Choroid plexus epithelial cell (primary cell): ENCODE measurements at regions not wholly inside any gene's neighbourhood (a gene's known extent, or its start where the extent isn't known, plus 50 kb on each side); places are given as distances from the start of the nearest gene placed in this dataset.
A peak's percentile ranks its signal among the peaks of the same experiment; 100 is the strongest.

Experiments used
- DNase-seq: peaks from one replicate; pipeline ENCODE4 v3.0.0-alpha.2; 2010; ENCODE audit warnings: low read depth
- H3K4me3 ChIP-seq: 2 replicates; pipeline ENCODE4 v1.5.1; 2011; ENCODE audit warnings: low read depth, mild to moderate bottlenecking, control low read depth, low read length, moderate library complexity
- TF ChIP-seq, protein P1 (sequence below): conservative IDR thresholded peaks from 2 replicates; pipeline ENCODE4 v1.5.1; 2011; ENCODE audit warnings: low read depth, mild to moderate bottlenecking, control low read depth, inconsistent platforms, low read length, moderate library complexity

DNA sequence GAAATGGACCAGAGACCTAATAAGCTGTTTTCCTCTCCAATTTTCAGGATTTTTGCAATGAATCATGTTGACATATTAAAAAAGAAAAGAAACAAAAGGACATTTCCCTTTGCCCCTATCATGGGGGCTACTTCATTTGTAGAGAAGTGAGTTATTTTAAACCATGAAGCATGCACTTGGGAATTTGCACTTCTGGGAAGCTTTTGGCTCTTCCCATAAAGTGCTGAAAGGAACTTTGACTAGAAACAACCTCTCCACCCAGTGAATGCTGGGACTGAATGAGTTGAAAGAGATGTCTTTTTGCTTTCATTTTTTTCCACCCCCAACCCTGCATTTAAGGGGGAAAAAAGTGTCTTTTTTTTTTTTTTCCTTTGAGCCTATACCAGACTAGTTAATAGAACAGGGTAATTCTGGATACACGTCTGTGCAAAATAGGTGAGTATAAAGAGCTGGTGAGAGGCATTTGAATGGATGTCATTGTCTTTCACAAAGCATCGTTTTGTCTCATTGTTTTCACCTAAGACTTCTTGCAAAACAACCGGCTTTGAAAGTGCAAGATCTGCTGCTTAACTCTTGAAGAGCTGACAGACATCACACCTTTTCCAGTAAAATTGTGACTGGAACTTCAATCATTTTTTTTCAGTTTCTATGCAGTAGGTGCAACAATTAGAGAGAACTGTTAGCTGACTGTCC lies 138.7 kb upstream of the BACH2 start:
- DNase-seq = no peak
- TF ChIP-seq, protein P1, sequence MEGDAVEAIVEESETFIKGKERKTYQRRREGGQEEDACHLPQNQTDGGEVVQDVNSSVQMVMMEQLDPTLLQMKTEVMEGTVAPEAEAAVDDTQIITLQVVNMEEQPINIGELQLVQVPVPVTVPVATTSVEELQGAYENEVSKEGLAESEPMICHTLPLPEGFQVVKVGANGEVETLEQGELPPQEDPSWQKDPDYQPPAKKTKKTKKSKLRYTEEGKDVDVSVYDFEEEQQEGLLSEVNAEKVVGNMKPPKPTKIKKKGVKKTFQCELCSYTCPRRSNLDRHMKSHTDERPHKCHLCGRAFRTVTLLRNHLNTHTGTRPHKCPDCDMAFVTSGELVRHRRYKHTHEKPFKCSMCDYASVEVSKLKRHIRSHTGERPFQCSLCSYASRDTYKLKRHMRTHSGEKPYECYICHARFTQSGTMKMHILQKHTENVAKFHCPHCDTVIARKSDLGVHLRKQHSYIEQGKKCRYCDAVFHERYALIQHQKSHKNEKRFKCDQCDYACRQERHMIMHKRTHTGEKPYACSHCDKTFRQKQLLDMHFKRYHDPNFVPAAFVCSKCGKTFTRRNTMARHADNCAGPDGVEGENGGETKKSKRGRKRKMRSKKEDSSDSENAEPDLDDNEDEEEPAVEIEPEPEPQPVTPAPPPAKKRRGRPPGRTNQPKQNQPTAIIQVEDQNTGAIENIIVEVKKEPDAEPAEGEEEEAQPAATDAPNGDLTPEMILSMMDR = no peak
- H3K4me3 ChIP-seq = no peak overlapping the region

DNA sequence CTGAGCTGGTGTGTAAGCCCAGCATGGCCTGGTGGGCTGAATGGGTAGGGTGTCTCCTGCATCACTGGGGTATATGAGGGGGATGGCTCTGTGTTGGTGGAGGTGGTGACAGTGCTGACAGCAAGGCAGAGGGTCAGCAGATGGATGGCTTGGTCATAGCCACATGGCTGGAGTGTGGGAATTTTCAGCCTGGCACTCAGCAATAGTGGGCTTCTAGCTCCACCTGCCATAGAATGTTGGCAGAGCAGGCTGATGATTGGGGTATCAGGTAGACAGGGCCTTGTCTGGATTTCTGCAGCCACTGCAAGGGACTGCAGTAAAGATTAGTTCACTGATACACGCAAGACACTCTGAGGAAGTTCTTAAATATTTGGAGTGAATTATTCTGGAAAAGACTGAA lies 137.5 kb upstream of the BACH2 start:
- TF ChIP-seq, protein P1 = peak; percentile 51
- no peak overlapping the region for H3K4me3 ChIP-seq
- DNase-seq = peak; percentile 17

DNA sequence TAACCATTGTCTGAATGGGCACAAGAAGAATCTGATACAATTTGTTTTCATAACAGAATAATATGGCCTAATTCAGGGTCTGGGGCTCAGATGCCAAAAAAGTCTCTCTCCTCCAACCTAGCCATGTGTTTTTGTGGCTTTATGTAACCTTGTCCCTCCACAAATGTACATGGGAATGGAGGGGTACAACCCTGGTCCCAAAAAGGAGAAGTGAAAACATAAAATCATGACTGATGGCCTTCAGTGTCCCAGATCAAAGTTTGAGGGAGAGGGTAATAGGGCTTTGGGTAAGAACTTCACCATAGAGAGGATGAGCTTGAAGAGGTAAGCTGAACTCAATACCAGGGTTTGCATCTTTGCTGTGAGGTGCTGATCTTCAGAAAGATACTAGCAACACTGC lies 136.3 kb upstream of the BACH2 start:
- TF ChIP-seq, protein P1 = no peak
- no peak for DNase-seq
- H3K4me3 ChIP-seq = no peak overlapping the region

DNA sequence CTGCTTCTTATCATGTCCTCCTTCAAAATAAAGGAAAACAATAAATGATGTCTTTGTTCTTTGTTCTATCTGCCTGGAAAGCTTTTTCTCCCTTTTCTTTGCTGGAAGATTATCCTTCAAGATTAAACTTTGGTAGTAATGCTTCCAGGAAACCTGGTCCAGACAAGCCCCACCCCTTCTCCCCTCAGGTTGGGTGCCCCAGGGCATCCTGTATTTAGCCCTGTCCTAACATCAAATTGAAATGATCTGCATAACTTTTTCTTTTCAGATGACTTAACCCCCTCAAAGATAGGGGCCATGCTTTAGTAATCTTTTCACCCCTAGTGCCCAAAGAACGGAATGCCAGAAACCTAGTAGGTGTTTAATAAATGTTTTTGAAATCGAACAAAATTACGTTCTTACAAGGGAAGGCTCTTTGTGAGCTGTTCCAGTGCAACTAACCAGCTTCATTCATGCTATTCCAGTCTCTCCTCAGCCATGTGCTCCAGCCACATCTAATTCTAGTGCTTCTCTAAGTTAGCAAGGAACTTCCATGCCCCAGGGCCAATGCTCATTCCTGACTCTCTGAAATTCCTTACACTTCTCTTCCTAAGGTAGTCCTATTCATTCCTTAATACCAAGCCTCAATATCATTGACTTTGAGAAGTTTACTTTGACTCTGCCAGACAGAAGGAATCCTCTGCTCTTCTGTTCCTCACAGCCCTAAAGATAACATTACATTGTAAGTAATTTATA lies 135.6 kb upstream of the BACH2 start:
- TF ChIP-seq, protein P1 = no peak
- H3K4me3 ChIP-seq = no peak overlapping the region
- DNase-seq = no peak

DNA sequence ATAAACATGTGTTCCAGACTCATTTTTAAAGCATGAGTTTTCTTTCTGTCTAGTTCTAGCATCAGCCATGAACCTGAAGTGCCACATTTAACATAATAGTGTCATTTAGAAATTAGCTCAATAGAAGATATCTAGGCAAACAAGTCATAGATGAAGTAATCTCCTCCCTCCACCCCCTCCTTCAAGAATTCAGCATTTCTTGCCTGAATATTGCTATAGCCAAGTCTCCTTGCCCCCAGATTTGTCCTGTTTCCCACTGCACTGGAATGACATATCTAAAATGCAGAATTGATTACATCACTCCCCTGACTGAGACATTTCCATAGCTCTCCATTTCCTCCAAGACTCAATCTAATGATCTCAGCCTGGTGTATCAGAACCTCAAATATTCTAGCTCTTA lies 134.9 kb upstream of the BACH2 start:
- no peak overlapping the region for H3K4me3 ChIP-seq
- TF ChIP-seq, protein P1 = no peak
- peak; percentile 13 for DNase-seq

DNA sequence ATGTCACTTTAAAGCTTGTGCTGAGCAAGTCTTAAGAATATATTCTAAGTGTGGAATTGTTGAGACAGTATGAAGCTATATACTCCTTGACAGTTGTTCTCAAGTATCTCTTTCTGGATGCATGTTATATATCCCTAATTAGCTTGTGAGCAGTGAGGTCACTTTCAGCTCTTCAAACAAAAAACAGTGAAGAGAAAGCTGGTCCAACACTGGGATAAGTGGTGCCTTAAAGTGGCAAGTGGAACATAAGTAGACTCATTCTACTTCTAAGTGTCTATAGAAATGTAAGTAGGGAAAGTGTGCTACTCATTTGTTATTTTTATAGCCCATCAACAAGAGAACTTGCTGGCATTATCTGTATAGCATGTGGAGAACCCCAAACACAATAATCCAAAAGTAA lies 133.1 kb upstream of the BACH2 start:
- TF ChIP-seq, protein P1 = no peak
- no peak overlapping the region for H3K4me3 ChIP-seq
- peak; percentile 36 for DNase-seq

DNA sequence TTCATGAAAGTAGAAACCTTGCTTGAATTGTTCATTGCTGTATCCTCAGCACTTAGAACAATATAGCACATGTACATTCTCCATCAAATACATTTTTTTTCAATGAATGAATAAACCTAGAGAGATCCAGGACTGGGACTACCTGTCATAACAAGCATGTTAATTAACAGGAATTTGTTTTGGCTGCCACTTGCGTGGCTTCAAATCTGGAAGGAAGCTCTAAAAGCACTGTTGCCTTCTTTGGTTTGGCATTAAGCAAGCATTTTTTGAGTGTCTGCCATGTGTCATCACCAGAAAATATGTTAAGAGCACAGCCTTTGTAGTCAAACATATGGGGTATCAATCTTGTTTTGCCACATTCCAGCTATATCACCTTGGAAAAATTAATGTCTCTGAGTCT lies 131.9 kb upstream of the BACH2 start:
- DNase-seq = no peak
- TF ChIP-seq, protein P1 = no peak
- no peak overlapping the region for H3K4me3 ChIP-seq
